Stimulated activated naive CD8-positive, alpha-beta T cell treated with anti-CD3 and anti-CD28 coated beads, Interleukin-15, Interleukin-2, amounts not matched to agents 100 U/mL and 50 U/mL, for 24 hours (primary cell): ENCODE measurements at regions not wholly inside any gene's neighbourhood (a gene's known extent, or its start where the extent isn't known, plus 50 kb on each side); places are given as distances from the start of the nearest gene placed in this dataset.

Experiments
- ATAC-seq: fragments of 150-1000 bp; cut with Tn5 transposase; one replicate; pipeline ENCODE4 v1.10.0; 2021
- DNase-seq: peaks from one replicate; pipeline ENCODE4 v3.0.0; 2021

DNA sequence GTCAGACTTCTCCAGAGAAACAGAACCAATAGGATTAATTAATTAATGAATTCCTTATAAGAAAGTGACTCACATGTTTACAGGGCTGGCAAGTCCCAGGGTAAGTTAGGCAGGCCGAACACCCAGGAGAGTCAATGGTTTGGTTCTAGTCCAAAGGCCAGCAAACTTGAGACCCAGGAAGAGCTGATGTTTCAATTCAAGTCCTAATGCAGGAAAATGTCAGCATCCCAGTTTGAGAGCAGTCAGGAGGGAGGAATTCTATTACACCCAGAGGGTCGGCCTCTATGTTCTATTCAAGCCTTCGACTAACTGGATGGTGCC, 466.0 kb downstream of the INSC start:
- ATAC-seq (no peak), DNase-seq (no peak)

DNA sequence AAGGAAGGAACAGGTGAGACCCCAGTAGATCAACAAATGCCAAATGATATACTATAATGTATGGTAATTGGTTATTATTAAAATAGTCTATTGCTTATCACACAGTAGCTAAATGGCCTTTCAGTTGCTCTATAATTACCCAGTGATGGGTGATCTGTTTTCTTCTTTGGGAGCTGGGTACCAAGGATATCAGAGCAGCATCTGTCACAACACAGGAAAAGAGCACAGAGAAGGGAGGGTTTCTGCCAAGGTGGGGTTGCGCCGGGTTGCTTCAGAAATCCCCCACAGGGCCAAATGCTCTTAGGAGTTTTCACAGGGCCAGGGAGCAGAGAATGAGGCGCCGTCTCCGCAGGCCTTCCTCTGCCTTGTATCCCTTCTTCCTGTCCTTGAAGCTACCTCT, 469.4 kb downstream of the INSC start:
- ATAC-seq (no peak), DNase-seq (no peak)

DNA sequence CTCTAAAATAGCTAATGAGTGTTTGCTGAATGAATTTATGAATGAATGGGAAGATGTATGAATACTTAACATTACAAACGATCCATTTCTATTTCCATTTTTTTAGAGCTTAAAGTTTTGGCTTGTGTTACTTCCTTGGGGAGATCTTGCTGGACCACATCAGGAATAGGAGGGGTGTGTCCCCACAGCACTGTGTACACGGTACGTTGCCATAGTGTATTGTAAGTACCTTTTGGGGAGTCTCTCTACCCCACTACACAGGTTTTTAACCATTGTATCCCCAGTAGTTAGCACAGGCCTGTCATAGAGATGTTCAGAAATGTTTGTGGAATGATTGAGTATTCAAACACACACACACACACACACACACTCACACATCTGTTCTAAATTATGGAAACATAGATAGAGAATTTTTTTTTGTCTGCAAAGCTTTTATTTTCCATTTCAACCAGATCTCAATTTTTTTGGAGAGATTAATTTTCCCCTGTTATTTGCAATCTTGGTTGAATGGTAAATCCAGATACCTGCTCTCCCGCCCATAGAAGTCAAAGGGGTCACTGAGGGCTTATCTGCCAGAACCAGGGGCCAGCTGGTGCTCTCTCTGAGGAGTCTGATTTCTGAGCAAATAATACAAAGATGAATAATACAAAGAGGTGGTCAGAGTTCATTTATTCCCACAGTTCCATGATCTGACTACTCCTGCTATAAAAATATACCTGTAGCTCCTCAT, 471.0 kb downstream of the INSC start:
- no peak for DNase-seq
- no peak for ATAC-seq

DNA sequence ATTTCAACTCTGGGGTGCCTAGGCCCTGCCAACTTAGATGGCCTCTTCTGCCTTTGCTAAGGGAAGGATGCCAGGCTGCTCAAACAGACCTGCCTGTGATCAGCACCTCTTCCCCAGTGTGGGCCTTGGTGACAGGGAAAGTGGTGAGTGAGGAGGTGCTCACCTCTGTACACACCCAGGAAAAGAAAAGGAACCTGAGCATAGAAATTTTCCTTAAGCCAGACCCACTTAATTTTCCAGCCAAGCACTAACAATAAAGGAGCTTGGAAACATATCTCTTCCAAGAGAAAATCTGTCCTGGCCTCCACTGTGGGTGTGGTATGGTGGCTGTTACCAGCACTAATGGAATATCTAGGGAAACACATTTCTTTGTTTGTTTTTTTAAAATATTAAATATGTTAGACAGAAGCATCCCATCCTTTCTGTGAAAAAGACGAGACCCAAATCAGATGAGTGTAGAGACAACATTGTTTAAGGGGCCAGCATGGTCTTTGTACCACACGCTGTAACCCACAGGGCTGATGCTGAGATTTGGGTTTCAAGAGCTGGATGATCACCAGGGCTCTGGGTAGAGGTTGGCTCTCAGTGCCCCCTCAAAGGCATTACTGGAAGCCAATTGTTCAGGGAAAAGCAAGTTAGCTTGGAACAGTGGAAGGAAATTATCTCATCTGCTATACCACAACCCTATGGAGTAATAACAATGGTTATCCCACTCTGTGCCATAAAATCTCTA, 472.2 kb downstream of the INSC start:
- DNase-seq (no peak), ATAC-seq (no peak)

DNA sequence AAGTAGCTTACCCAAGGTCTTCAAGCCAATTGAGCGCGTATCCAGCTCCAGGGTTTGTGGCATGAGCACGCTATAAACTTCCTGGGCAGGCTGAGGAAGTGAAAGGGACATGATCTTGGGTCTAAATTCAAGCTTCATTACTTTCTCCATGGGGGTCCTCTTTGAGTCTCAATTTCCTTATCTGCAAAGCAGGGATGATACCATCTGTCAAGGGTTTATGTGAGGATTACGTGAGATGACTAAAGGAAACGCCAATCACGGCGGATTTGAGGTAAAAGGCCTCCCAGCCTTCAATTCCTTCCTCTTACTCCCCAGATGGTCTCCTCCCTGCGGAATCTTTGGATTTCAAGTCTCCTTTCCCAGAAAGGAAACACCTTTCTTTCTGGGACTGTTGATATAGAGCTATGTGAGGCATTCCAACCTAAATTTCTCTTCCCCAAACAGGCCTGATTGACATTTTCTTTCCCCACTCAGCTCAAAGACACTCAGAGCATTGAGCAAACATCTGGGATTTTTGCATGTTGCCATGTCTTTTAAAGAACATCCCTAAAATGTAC, 474.4 kb downstream of the INSC start:
- no peak for ATAC-seq
- no peak for DNase-seq

DNA sequence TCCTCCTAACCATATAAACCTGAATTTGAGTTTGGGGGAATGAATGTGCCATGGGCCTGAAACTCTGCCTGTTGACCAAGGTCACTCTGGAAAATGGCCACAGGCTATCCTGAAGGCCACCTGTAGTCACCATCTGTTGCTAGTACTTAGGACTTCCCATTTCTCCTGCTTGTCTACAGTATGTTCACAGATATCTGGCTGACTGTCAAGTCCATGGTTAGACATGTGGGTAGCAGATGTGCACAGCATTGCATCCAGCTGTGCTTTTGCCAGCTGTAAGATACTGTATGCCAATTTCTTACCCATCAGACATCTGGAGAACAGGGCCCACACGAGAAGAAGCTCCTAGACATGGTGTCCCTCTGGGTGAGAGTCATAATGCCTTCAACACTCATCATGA, 475.4 kb downstream of the INSC start:
- ATAC-seq (no peak), DNase-seq (no peak)

DNA sequence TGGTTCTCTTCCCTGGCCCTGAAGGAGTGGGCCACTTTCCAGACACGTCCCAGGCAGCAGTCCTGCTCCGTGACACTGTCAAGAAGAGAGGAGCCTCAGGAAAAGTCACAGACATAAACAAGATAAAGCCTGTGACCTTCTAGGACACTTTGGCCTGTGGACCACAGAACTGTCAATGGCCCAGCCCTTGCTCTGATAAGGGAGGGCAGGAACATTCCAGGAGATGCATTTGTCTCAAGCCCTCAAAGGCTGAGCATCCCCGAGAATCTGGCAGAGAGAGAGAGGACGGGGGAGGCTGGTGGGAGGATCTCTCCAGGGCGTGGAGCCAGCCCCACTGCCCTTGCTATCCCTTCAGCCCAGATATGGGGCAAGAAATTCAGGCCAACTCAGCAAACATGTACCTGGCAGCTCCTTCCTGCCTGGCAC, 476.4 kb downstream of the INSC start:
- DNase-seq = no peak
- no peak for ATAC-seq

DNA sequence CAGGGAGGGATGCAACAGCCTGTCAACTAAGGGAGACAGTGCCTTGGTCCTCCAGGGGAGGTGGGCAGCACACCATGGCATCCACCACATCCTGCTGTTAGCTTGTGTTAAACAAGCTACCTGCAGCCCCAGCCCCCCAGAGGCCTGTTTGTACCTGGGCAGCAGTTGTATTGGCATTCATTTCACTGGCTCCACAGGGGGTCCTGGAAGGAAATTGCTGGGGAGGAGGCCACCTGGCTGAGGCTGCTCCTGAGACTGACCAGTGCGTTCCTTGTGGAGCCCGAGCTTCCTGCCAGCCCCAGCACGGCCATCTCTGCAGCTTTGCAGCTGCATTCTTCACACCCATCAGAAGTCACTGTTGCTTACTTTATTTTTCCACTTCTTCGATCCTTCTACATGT, 479.9 kb downstream of the INSC start:
- no peak for DNase-seq
- no peak for ATAC-seq

DNA sequence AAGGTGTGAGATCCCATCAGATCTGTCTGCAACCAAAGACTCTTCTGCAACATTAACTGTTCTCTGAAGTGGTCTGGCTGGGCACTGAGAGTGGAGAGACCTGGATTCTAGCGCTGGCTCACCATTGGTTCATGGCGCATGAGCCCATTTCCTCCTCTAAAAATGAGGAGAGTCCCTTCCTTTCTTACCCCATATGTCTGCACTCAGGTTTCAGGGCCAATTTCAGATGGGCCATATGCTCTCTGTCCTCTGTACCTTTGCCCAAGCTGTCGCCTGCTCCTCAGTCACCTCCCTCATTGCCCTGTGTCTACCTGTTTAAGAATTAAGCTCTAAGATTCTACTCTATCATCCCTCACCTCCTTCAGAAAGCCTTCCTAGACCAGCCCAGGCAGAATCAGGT, 484.7 kb downstream of the INSC start:
- DNase-seq = no peak
- ATAC-seq = no peak

DNA sequence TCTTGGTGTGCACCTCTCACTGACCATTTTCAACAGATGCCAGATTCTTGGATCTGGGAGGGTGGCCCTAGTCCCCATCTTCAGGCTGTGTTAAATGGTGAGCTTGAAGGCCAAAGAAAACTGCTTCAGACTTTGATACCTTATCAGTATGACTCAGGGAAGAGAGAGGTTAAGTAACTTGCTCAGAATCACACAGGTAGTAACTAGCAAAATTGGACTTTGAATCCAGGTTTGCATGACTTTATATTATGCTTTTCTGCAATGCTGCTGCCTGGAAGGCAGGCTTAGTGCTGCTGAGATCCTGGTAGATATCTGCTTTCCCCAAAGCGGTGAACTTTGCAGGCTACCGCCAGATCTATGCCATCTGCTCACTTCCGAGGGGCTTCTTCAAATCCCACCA, 487.3 kb downstream of the INSC start:
- DNase-seq (no peak), ATAC-seq (no peak)

DNA sequence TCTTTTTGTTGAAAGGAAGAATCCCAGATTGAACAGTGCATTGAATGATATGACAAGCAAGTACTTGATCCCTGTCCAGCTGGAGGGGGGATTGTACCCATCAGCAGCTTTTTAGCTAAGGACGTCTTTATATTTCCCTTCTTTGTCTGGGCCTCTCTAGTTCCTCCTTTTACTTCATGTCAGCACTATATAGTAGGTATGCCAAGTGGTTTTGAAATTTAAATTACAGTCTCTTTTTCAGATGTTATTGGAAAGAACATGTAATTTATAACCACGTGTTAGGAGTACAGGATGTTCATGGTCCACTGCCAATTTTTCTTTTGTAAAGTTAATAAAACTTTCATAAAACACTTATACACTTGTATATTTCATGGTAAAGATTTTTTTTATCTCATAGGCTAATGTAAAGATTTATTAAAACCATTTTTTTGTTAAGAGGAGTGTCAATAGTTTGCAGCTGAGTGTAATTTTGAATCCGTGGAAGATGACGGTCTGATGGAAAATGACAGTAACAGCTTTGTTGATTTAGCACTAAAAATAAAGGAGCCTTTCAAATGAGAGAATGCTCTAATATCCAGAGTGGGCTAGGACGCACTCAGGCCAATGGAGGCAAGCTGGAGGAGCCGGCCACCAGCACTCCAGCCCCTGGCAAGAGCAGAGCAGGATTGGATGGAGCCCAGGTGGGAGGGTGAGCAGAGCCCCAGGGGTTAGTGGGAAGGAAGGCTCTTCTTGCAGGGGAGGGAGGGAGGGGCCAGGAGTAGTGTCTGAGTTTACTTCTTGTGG, 488.3 kb downstream of the INSC start:
- ATAC-seq = no peak
- DNase-seq = no peak

DNA sequence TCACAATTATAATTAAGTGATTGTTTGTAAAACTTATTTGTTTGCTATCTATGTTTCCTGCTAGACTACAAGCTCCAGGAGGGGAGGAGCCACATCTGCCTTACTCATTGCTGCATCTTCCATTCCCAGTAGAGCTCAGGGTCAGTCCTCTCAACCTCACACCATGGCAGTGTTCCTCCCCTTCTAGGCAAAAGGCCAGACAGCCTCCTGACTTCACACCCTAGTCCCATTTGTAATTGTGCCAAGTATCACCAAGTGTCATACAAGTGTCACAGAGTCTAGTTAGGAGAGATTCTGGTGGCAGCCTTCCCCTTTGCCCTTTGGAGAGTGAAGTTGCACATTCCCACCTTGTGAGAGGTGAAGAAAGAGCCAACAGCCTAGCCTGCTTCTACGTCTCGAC, 490.4 kb downstream of the INSC start:
- ATAC-seq (no peak), DNase-seq (no peak)

DNA sequence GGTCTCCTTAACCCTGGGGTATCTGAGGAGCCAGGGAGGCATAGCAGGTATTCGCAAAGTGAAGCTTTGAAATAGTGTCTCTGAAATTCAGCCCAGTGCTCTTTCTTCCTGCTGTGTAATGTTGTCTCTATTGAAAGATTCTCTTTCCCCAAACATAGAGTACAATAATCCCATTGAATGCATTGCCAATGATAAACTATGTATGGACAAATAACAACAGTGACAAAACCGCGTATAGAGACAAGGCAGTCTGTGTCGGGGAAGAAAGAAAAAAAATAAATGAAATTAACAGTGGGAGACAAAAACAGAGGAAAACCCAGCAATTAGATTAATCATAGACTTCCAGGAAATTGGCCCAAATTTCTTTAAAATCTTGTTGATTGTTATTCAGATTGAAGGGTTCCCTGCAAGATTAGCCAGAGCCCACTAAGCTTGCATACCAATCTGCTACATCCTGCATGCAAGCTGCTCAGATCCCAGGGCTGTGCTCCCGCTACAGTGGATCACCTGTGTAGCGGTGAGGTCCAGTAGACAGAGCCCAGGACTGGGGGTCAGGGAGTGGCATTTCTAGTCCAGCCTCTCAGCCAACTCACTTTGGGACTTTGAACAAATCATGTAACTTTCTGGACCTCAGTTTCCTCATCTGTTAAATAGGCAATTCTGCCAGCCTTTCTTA, 492.8 kb downstream of the INSC start:
- ATAC-seq (no peak), DNase-seq (no peak)

DNA sequence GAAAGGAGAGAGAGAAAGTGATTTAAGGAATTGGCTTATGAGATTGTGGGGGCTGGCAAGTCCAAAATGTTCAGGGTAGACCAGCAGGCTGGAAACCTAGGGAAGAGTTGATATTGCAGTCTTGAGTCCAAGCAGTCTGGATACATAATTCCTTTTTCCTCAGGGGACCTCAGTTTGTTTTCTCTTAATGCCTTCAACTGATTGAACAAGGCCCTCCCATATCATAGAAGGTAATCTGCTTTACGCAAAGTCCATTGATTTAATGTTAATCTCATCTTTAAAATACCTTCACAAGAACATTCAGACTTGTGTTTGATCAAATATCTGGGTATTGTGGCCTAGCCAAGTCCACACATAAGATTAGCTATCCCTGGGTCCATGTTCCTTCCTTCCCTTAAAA, 494.7 kb downstream of the INSC start:
- ATAC-seq (no peak), DNase-seq (no peak)

DNA sequence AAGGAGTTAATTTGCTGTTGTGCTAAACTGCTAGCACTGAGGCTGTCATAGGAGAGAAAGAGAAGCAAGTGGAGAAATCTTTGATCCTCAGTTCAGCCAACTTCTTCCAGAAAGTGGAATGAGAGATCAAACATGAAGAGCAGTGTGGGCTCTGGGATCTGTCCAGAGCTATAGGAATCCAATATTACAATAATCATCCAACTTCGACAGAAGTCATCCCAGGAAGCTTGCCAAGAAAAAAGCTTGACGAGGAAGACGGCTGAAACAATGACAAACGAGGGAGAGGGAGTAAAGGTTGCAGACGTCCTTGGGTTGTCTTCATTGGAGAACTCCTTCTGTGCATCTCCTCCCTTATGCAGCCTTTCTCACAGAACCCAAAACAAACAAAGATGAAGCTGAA, 496.2 kb downstream of the INSC start:
- DNase-seq (no peak), ATAC-seq (no peak)

DNA sequence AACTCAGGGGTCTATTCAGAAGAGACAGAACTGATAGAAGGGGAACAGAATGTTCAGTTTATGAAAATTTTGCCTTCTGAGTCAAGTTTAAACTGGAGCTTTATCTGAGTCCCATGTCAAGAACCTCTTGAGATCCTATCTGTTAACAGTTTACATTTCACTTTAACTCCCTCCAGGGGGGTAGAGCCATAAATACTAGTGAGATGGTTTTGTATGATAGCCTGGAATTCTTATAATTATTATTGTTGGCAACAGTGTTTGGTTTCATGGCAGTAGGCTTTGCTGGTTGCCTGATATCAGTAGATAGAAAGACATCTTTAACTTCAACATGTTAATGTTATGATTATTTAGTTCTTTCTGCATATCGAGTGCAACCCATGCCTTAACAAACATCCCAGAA, 498.5 kb downstream of the INSC start:
- DNase-seq = no peak
- no peak for ATAC-seq

DNA sequence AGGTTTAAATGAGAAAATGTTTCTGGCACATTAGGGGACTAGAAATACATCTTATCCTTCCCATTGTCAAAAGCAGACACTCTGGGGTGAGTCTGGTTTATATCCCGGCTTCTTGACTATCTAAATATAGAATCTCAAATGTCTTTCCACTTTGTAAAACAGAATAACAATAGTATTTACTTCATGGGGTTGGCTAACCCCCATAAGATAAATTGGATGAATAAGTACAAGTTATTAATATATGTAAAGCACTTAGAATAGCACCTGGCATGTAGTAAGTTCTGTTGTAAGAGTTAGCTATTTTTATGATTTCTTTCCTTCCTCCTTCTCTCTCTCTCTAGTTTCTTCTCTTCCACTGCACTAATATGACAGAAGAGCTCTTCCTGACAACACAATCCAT, 499.1 kb downstream of the INSC start:
- ATAC-seq (no peak), DNase-seq (no peak)

DNA sequence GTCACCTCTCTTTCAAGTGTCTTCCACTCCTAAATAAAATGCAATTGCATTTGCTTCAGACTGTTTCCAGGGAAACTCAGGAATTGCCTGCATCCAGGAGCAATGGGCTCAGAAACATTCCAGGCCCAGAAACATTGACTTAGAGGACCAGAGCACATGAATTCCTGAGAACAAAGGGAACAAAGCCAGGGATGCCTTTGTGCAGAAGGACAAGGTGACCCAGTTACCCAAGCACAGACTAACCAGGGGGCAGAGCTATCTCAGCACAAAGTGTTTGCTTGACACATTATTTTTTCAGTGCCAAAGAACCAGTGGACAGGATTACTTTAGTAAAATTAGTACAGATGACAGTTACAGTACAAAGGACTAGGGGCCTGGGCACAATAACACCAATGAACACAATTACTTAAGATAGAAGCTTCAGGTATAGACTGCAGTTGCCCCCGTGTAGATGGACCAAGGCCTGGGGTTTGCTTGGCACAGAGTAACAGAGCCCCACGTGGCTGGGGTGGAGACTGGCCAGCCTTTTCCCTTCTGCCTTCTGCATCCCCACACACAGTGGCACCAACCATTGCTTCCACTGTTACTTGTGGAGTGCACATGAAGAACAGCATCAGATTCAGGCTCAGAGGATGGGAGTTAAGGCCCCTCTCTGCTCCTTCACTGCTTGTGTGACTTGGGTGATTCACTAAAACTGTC, 500.8 kb downstream of the INSC start:
- ATAC-seq = no peak
- DNase-seq = no peak

DNA sequence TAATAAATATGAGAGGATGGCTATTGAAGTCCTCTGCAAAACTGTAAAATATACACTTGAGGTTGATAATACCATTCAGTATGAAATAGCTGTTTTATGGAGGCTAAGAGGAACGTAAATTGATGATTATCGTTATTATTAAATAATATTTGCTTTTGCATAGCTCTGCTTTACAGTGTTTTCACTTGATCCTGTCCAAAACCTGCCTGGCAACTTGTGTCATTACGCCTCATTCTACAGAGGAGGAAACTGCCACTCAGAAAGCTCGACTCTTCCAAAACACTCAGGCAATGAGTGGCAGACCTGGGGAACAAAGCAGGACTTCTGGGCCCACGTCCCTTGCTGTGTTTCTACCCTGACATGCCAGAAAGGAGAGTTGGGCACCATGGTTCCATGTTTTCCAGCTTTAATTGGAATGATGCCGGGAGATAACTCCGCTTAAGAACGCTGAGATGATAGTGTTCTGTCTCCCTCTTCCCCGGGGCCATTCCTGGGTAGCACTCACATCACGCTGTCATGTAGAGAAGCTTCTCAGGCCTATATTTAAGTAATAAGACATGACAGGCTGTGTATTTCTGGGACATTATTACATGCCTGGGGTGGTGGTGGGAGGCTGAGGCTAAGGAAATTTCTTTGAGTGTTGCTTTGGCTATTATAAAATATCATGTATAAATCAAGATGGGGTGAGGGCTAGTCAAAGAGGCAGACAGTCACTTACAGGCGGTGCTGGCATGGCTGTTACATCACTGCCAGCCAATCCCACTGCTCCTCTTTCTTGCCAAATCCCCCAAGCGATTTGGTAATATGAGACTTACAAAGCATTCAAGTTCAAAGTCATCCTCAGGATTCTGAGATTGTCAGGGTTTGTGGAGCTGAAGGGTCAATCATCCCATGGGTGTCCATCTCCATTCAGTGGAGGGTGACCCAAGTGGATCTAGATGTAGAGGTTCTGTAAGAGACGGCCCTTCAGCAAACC, 501.7 kb downstream of the INSC start:
- DNase-seq = no peak
- ATAC-seq = no peak

DNA sequence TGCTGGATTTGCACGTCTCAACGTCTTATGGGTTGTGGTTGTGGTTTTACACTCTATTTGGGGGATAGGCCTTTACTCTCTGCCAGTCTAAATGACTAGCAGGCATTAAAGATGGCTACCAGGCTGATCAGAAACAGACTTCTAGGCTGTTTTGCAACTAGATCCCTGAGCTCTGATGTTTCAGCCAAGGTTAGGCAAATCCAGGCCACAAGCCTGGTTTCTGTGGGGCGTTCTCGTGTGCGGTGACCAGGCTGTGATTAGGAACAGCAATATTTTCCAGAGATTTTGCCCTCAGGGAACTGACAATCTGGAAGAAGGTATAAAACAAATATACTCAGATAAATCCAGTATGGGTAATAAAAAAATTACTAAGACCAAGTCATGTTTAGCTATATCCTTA, 502.4 kb downstream of the INSC start:
- ATAC-seq (no peak), DNase-seq (no peak)

DNA sequence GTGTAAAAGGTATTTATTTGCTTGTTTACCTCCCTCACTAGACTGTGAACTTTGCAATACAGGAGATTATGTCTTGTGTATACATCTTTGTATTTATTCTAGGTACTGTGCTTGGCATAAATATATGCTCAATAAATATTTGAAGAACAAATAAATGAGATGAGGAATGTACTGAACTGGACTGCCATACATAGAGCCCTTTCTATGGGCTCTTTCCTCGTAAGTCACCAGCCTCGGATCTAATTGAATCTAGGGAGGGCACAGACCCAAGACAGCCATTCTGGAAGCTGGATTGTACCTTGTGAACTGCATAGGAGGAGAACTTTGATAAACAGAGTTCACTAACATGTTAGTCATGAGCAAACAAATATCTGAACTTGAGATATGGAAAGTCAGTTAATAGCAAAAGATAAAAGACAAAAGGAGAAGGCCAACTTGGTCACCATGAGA, 503.9 kb downstream of the INSC start:
- ATAC-seq (no peak), DNase-seq (no peak)
